GM21528 (cell line): ENCODE measurements at regions not wholly inside any gene's neighbourhood (a gene's known extent, or its start where the extent isn't known, plus 50 kb on each side); places are given as distances from the start of the nearest gene placed in this dataset.
"Not testable (repeated sequence)": the region's sequence is repeated elsewhere in the genome, so short reads cannot be mapped to it uniquely, and the experiment has no call there.

Experiments used
- ATAC-seq: cut with Tn5 transposase; IDR thresholded peaks from one replicate; pipeline ENCODE4 v1.9.1; 2021; ENCODE audit warnings: mild to moderate bottlenecking, moderate library complexity; ENCODE audit not compliant: unreplicated experiment, low FRiP score

DNA sequence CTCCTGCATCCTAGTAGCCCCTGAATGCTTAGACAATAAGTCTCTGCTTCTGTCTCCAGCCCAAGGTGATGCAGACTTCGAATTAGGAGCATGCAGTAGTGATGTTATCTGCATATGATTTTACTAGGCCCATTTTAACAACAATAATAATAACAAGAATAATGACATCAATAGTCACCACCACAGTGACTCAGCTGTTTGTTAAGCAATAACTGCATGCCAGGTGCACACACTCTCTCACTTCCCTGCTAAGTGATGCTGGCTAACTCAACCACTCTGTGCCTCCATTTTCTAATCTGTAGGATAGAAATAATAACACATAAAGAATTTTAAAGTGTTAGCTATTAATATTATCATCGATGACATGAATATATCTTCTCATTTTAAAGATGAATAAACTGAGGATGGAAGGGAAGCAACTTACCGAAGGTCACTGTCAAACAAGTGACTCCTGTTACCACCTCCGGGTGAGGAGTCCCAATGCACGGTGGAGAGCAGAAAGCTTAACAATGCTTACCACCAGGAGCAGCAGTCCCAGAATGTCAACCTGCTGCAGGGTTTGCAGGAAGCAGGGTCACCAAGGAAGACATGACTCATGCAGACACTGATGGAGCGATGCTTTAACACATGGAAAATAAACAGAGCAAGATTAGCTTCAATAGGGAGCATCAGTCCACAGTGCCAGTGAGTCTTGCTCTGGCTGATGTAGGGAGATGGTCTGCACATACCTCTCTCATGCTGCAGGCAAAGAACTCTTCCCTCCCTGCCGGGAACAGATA lies 290.2 kb downstream of the SPATA17 start:
- ATAC-seq, result no peak

- ATAC-seq, result no peak
Observed at GRCh38 chr1:217924924-217925323, 293.8 kb downstream of the SPATA17 start.

DNA sequence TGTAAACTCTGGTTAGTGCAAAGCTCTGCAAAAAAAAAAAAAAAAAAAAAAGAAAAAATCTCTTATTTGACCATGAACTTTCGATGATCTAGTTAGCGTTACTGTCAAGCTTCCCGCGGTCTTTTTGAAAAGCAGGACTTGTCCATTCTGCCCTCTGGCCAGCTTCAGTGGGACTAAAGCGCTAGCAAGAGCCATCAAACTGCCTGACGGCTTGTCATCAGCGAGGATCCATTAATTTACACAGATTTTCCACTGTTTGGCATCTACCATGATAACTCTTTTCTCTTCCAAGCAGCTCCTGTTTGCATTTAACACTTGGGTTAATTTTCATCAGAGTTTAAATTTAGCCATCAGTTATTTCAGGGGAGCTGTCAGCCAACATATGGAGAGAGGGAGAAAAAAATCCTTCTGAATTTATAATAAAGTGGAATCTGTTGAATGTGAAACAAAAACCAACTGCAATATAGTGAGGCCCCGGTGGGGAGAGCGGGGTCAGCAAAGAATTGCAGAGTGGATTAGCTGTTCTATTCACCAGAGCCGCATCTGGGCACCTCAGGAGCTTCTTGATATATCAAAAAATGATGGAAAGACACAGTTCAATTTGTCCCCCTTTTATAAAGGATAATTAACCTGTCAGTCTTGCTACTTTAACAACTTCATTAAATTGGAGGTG lies 298.2 kb downstream of the SPATA17 start:
- no peak for ATAC-seq

DNA sequence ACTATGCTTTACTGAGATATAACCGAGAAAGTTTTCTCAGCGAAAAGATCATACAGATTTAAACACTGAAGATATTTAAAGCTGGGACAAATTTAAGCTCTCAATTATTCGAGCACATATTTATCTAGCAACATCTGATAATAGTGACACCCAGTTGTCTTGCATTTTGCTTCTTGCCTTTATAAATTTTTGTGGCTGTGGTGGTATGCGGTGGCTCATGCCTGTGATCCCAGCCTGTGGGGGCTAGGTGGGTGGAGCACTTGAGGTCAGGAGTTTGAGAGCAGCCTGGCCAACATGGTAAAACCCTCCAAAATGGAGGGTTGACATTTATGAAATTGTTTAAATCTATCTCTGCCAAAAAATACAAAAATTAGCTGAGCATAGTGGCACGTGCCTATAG lies 312.2 kb downstream of the SPATA17 start:
- no peak for ATAC-seq

DNA sequence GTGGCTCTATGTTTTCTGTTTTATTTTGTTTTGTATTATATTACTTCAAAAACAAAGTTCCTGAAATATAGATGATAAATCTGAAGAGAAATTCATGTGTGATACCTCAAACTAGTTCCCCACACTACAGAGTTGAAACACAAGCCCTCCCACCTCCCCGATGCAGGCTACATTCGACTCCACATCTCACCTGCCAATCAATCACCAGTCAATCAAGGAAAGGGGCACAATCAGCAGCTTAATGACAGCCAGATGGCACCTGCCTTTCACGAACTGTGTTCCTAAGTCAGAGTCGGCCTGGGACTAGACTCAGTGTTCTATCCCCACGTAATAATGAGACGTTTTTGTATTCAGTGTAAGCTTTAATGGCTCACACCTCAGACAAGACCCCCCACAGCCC lies 313.4 kb downstream of the SPATA17 start:
- no peak for ATAC-seq

- no peak for ATAC-seq
Observed at GRCh38 chr1:217946511-217946910, 315.4 kb downstream of the SPATA17 start.

DNA sequence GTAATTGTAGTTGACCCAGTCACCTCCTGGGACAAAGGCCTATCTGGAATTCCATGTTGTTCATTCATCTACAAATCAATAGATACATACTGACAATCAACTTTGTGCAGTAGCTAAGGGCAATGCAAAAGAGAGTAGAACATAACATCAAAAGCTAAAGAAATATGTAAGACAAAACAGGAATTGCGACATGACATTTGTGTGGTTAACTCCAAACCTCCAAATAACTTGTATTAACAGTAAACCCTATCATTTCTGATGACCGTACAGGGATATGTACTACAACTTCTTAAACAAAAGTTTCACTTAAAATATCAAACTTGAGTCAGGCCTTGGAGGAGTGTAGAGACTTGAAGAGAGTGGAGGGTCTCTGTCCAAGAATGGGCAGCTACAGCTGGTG lies 317.6 kb downstream of the SPATA17 start:
- ATAC-seq, result no peak

GRCh38 chr1:217953330-217953729 lies 322.2 kb downstream of the SPATA17 start:
- ATAC-seq, result no peak

DNA sequence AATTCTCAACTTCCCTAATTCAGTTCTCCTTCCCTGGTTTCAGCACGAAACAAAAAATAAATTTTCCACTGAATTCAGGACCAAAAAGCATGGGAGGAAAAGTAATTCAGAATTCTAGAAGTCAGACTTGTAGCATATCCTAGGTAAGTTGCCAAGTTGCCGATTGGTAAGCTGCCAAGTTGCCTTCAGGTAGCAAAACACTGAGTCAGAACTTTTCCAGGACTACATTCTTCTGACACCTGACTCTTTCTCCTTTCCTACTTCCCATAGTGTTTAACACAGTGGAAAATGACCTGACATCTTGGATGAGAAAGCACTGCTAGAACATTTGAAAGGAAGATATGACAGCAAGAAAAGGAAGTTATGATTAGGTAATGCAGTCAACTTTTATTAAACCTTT lies 322.8 kb downstream of the SPATA17 start:
- ATAC-seq, result no peak

DNA sequence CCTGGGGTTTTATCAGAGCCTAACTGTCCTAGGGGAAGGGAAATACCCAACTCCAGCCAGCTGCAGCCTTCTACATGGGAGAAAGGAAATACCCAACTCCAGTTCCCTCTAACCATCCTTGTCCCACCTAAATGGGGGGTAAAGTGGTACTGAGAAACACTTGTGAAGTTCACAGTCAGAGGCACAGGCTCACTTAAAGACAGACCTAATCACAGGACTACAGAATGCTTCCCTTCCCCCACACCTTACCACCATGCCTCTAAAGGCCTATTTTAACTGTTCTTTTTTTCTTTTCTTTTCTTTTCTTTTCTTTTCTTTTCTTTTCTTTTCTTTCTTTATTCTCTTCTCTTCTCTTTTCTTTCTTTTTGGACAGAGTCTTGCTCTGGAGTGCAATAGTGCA lies 324.6 kb downstream of the SPATA17 start:
- ATAC-seq, result no peak

DNA sequence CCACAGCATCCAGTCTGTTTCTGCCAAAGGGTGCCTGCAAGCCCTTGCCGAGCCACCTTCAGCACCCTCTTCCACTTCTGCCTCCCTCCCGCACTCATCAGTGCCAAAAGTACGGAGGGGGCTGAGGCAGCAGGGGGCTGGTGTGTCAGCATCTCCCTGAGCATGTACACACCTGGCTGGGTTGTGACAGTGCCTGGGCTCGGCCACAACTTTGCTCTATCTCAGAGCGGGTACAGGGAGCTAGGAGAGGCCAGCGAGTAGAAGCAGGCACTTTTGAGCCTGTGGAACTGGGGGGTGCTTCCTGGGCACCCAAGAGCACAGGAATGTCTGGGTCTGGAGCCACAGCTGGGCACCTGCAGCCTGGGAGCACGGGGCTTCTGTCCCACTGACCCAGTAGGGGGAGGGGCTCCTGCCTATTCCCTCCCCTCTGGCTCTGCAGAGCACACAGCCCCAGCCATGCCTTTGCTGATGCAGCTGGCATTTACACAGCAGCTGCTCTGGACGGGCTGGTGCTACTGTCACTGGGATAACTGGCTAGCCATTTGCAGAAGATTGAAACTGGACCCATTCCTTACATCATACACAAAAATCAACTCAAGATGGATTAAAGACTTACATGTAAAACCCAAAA lies 319.8 kb upstream of the RRP15 start:
- no peak for ATAC-seq

DNA sequence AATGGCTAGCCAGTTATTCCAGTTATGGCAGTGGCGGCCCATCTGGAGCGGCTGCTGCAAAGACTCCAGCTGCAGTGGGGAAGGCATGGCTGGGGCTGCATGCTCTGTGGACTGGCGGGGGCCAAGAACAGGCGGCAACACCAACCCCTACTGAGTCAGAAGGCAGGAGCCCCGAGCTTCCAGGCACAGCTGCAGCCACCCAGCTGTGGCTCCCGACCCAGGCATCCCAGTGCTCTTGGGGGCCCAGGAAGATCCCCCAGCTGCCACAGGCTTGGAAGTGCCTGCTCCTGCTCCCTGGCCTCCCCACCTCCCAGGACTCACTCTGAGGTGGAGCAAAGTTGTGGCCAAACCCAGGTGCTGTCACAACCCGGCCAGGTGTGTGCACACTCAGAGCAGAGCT lies 317.0 kb upstream of the RRP15 start:
- ATAC-seq, result no peak

DNA sequence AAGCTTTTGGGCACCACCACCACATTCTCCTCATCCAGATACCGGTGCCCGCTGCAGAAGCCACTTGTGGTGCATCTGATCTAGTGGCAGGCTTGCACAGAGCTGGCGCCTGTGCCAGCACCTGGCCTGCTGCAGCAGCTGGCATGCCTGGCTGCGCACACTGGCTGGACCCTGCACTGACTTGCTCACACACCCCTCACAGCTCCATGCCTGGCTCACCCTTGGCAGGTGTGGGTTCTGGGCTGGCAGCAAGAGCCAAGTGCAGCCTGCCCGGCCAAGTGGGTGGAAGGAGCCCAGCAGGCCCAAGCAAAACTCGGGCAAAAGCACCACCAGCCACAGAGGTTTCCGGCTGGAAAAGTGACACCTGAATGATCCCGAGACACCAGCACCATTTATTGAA lies 315.7 kb upstream of the RRP15 start:
- ATAC-seq, result no peak

DNA sequence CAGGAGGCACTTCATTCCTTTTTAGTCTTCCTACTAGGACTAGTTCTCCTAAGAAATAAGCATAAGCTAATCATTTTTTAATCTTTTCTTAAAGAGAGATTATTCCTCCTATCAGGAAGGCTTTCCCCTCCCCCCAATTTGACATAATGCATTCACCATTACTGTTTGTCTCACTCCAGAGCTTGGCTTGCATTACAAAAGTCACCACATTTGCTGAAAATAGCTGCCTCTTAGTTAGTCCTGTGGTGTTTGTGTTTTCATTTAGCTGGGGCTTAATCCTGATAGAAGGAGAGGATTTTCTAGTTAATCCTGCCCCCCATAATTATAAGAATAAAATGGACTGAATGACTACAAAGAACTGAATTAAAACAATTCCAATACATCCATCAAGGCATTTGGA lies 307.1 kb upstream of the RRP15 start:
- no peak for ATAC-seq

GRCh38 chr1:217981430-217981829 lies 303.7 kb upstream of the RRP15 start:
- ATAC-seq, result no peak

DNA sequence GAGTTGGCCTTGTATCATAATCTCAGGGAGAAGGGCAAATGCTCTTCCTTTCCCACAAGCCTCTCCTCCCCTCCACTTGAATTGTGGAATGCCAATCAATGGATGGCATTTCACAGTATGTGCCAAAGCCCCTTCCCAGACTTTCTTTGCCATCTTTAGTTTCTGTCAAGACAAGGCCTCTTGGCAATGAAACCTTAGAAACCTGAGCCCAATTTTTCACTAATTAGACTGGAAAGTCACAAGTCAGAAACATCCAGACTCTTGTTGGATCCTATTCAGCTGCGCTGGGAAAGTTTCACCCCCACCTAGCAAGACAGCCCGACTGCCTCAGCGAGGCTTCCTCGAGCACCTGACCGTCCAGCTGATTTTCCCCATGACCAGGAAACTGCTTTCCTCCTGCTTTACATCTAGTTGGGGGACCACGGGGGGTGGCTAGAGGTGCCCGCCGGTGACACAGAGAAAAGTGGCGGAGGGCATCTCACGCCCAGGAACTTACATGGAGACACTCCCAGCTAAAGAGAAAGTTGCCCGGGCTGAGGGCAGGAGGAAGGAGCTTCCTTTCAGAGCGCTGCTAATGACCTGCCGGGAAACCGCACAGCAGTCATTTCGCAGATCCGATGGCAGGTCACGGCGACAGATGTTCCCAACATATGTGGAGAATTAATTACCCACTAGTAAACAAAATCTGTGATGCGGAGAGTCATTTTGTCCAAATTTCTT lies 302.6 kb upstream of the RRP15 start:
- no peak for ATAC-seq

- no peak for ATAC-seq
Observed at GRCh38 chr1:217983051-217983375, 302.1 kb upstream of the RRP15 start.

- no peak for ATAC-seq
Observed at GRCh38 chr1:217985641-217986040, 299.5 kb upstream of the RRP15 start.

DNA sequence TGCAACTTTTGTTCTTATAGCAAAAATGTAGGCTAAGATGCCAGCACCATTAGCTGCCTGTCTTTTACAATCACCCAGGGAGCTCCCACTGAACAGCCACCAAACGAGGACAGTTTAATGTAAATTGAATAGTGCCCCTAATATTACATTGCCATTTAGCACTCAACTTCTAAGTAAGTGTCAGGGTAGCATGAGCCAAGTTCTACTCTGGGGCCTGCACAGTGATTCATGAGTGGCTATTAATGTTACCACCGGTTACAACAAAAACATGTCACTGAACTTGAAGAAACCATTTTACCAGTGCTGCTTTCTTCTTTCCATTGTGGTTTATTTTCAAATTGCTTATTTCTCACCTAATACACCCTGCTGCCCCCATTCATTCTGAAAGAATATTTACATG lies 295.6 kb upstream of the RRP15 start:
- ATAC-seq, result no peak

- ATAC-seq, result no peak
Observed at GRCh38 chr1:217993439-217993838, 291.7 kb upstream of the RRP15 start.

GRCh38 chr1:218008296-218008695 lies 276.8 kb upstream of the RRP15 start:
- ATAC-seq, result not testable (repeated sequence)
